Type B pancreatic cell (in vitro differentiated cells): ENCODE measurements at regions not wholly inside any gene's neighbourhood (a gene's known extent, or its start where the extent isn't known, plus 50 kb on each side); places are given as distances from the start of the nearest gene placed in this dataset.

Source experiments
- DNase-seq: peaks from one replicate; pipeline ENCODE4 v3.0.0; 2021; ENCODE audit warnings: mixed read lengths; ENCODE audit not compliant: unreplicated experiment; ENCODE audit errors: extremely low spot score
- H3K27ac Mint-ChIP-seq: 2 replicates; pipeline ENCODE4 v1.8.0; 2021; ENCODE audit warnings: mild to moderate bottlenecking, mixed read lengths
- H3K27me3 Mint-ChIP-seq: 2 replicates; pipeline ENCODE4 v1.8.0; 2021; ENCODE audit warnings: mixed read lengths
- H3K36me3 Mint-ChIP-seq: 2 replicates; pipeline ENCODE4 v1.8.0; 2021; ENCODE audit warnings: mixed read lengths
- H3K4me1 Mint-ChIP-seq: one replicate; pipeline ENCODE4 v1.8.0; 2021; ENCODE audit warnings: mixed read lengths; ENCODE audit not compliant: unreplicated experiment
- H3K4me3 Mint-ChIP-seq: 2 replicates; pipeline ENCODE4 v1.8.0; 2021; ENCODE audit warnings: mild to moderate bottlenecking, mixed read lengths
- H3K9me3 Mint-ChIP-seq: 2 replicates; pipeline ENCODE4 v1.8.0; 2021; ENCODE audit warnings: mixed read lengths
- CTCF ChIP-seq: fragments of 200-600 bp; sonication (generic); conservative IDR thresholded peaks from 2 replicates; pipeline ENCODE4 v1.5.0; 2021; ENCODE audit warnings: antibody characterized with exemption, mild to moderate bottlenecking

- Mint-ChIP-seq H3K4me3 (no peak overlapping the region), H3K27me3 (no peaks in the 10 kb centered on the region), H3K9me3 (no peaks in the 10 kb centered on the region), H3K4me1 (peaks cover 5% of the 10 kb centered on the region), H3K27ac (no peak overlapping the region), H3K36me3 (no peaks in the 10 kb centered on the region)
- no peak for DNase-seq
- TF ChIP-seq CTCF: no peak
Observed at GRCh38 chr6:148175550-148176188, 167.0 kb upstream of the SASH1 start.

DNA sequence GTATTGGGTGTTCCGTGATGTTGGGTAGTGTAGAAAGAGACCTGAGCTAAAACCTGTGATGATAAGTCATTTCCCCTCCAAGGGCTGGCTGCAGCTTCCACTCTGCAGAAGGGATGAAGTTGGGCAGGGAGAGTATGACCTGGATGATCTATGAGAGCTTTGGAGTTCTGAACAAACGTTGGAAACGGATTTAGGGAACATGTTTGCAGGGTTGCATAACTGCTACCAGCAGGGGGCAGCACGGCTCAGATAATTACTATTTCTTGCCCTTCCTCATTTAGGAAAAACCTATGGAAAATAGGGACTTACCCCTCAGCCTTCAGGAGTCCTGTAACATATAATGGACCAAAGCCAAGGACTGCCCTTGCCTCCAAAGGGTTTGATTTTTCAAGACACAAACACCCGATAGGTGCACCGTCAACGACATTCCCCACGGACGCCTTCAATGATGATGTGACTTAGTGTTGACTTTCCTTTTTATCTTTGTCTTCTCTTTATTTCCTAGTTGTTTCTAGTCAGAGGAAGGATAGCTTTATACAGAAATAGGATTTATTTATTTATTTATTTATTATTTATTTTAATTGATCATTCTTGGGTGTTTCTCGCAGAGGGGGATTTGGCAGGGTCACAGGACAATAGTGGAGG lies 164.9 kb upstream of the SASH1 start:
- peaks cover 5% of the 10 kb centered on the region for H3K4me1 Mint-ChIP-seq
- H3K4me3 Mint-ChIP-seq: no peak overlapping the region
- no peaks in the 10 kb centered on the region for H3K9me3 Mint-ChIP-seq
- H3K36me3 Mint-ChIP-seq: no peaks in the 10 kb centered on the region
- no peak for DNase-seq
- TF ChIP-seq CTCF: peak; percentile 80
- no peaks in the 10 kb centered on the region for H3K27me3 Mint-ChIP-seq
- no peak overlapping the region for H3K27ac Mint-ChIP-seq

GRCh38 chr6:148179786-148180185 lies 162.9 kb upstream of the SASH1 start:
- no peaks in the 10 kb centered on the region for H3K4me1 Mint-ChIP-seq
- no peak for DNase-seq
- no peaks in the 10 kb centered on the region for H3K36me3 Mint-ChIP-seq
- peak; percentile 71 for TF ChIP-seq CTCF
- H3K9me3 Mint-ChIP-seq: no peaks in the 10 kb centered on the region
- no peak overlapping the region for H3K4me3 Mint-ChIP-seq
- H3K27me3 Mint-ChIP-seq: no peaks in the 10 kb centered on the region
- H3K27ac Mint-ChIP-seq: no peak overlapping the region

DNA sequence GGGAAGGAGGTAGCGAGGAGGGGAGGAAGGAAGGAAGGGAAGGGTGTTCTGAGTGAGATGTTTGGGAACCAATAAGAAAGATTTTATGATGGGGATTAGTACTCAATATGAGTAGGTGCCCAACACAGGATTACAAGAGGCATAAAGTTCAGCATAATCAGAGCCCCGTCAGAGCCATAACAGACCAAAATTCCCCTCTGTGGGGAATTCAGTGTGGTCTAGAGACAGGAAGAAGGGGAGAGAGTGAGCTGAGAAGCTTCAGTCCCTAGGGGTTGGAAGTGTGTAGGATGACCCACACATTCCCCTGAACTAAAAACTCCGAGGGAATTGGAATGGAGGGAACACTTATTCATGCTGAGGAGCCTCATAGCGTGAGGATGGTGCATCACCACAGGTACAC lies 160.3 kb upstream of the SASH1 start:
- Mint-ChIP-seq H3K27me3 (no peaks in the 10 kb centered on the region), H3K4me3 (no peak overlapping the region), H3K27ac (no peak overlapping the region), H3K4me1 (no peaks in the 10 kb centered on the region), H3K36me3 (no peaks in the 10 kb centered on the region), H3K9me3 (no peaks in the 10 kb centered on the region)
- no peak for TF ChIP-seq CTCF
- DNase-seq: no peak

DNA sequence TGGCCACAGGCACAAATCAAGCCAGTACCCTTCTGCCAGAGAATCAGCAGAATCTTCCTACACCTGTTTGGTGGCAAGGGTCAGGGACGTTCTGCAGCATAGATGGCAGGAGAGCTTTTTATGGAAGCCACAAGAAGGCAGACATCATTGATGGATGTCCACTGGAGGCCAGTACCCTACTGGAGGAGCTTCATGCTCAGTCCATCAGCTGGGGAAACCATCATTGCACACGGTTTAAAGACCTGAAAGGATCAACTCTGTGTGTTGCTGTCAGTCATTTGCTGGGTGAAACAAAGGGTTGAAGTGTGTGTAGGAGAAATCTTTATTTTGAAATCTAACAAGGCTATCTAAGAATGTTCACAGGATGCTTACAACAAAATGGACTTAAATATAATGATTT lies 158.9 kb upstream of the SASH1 start:
- no peaks in the 10 kb centered on the region for H3K27me3 Mint-ChIP-seq
- no peak for DNase-seq

More for the DNA sequence above, 158.9 kb upstream of the SASH1 start:
- H3K4me1 Mint-ChIP-seq: no peaks in the 10 kb centered on the region
- no peak overlapping the region for H3K27ac Mint-ChIP-seq
- TF ChIP-seq CTCF: no peak
- no peaks in the 10 kb centered on the region for H3K36me3 Mint-ChIP-seq
- H3K9me3 Mint-ChIP-seq: peaks cover 3% of the 10 kb centered on the region
- H3K4me3 Mint-ChIP-seq: no peak overlapping the region
